Osteocyte (in vitro differentiated cells): ENCODE measurements at regions not wholly inside any gene's neighbourhood (a gene's known extent, or its start where the extent isn't known, plus 50 kb on each side); places are given as distances from the start of the nearest gene placed in this dataset.

ENCODE experiments used
- DNase-seq: peaks from one replicate; pipeline ENCODE4 v3.0.0; 2021; ENCODE audit warnings: mixed read lengths; ENCODE audit not compliant: unreplicated experiment; ENCODE audit errors: extremely low spot score
- H3K27ac Mint-ChIP-seq: one replicate; pipeline ENCODE4 v1.8.0; 2021; ENCODE audit warnings: mild to moderate bottlenecking, mixed read lengths; ENCODE audit not compliant: unreplicated experiment
- H3K27me3 Mint-ChIP-seq: one replicate; pipeline ENCODE4 v1.8.0; 2021; ENCODE audit warnings: mixed read lengths; ENCODE audit not compliant: unreplicated experiment
- H3K36me3 Mint-ChIP-seq: one replicate; pipeline ENCODE4 v1.8.0; 2021; ENCODE audit warnings: mixed read lengths; ENCODE audit not compliant: unreplicated experiment
- H3K4me1 Mint-ChIP-seq: one replicate; pipeline ENCODE4 v1.8.0; 2021; ENCODE audit warnings: mixed read lengths; ENCODE audit not compliant: unreplicated experiment
- H3K4me3 Mint-ChIP-seq: one replicate; pipeline ENCODE4 v1.8.0; 2021; ENCODE audit warnings: mild to moderate bottlenecking, moderate library complexity, mixed read lengths; ENCODE audit not compliant: unreplicated experiment
- H3K9me3 Mint-ChIP-seq: one replicate; pipeline ENCODE4 v1.8.0; 2021; ENCODE audit warnings: mixed read lengths; ENCODE audit not compliant: unreplicated experiment
- CTCF ChIP-seq: fragments of 200-600 bp; sonication (generic); IDR thresholded peaks from 2 replicates; pipeline ENCODE4 v1.5.0; 2021; ENCODE audit warnings: antibody characterized with exemption, mild to moderate bottlenecking, moderate library complexity

DNA sequence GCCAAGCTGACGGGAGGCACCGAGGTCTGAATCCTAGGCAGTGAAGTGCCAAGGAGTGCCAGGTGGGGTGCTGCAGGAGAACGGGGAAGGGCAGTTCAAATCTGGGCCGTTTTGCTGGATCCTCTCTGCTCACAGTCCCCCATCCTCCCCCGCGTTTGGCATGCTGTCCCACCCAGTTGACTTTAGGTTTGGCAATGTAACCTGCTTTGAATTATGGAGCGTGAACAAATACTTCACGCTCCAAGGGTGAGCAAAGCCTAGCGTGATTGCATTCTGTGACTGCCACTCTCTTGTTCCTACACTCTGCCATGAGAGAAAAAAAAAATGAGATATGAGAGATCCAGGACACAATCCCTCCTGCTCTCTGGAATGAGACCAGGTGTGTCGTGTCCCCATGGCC, 381.9 kb downstream of the ZNF516 start:
- no peaks in the 10 kb centered on the region for H3K27me3 Mint-ChIP-seq
- DNase-seq, result no peak
- H3K9me3 Mint-ChIP-seq, result peaks cover 27% of the 10 kb centered on the region
- no peak overlapping the region for H3K4me3 Mint-ChIP-seq
- H3K4me1 Mint-ChIP-seq, result no peaks in the 10 kb centered on the region
- H3K27ac Mint-ChIP-seq, result no peak overlapping the region
- no peaks in the 10 kb centered on the region for H3K36me3 Mint-ChIP-seq
- no peak for TF ChIP-seq CTCF

GRCh38 chr18:76102626-76103025, 392.4 kb downstream of the ZNF516 start:
- no peak for TF ChIP-seq CTCF
- peaks cover 31% of the 10 kb centered on the region for H3K9me3 Mint-ChIP-seq
- H3K27me3 Mint-ChIP-seq, result no peaks in the 10 kb centered on the region
- H3K4me3 Mint-ChIP-seq, result no peak overlapping the region
- H3K4me1 Mint-ChIP-seq, result no peaks in the 10 kb centered on the region
- no peak overlapping the region for H3K27ac Mint-ChIP-seq
- DNase-seq, result no peak
- no peaks in the 10 kb centered on the region for H3K36me3 Mint-ChIP-seq

GRCh38 chr18:76102156-76102555, 392.9 kb downstream of the ZNF516 start:
- no peak for DNase-seq
- Mint-ChIP-seq H3K4me1 (no peaks in the 10 kb centered on the region), H3K27ac (no peak overlapping the region), H3K9me3 (peaks cover 33% of the 10 kb centered on the region), H3K36me3 (no peaks in the 10 kb centered on the region), H3K4me3 (no peak overlapping the region), H3K27me3 (no peaks in the 10 kb centered on the region)
- TF ChIP-seq CTCF, result no peak

- H3K9me3 Mint-ChIP-seq, result peaks cover 37% of the 10 kb centered on the region
- no peak for TF ChIP-seq CTCF
- no peaks in the 10 kb centered on the region for H3K36me3 Mint-ChIP-seq
- no peak overlapping the region for H3K27ac Mint-ChIP-seq
- H3K27me3 Mint-ChIP-seq, result no peaks in the 10 kb centered on the region
- H3K4me1 Mint-ChIP-seq, result no peaks in the 10 kb centered on the region
- no peak for DNase-seq
- H3K4me3 Mint-ChIP-seq, result no peak overlapping the region
Observed at GRCh38 chr18:76099931-76100457, 395.0 kb downstream of the ZNF516 start.

DNA sequence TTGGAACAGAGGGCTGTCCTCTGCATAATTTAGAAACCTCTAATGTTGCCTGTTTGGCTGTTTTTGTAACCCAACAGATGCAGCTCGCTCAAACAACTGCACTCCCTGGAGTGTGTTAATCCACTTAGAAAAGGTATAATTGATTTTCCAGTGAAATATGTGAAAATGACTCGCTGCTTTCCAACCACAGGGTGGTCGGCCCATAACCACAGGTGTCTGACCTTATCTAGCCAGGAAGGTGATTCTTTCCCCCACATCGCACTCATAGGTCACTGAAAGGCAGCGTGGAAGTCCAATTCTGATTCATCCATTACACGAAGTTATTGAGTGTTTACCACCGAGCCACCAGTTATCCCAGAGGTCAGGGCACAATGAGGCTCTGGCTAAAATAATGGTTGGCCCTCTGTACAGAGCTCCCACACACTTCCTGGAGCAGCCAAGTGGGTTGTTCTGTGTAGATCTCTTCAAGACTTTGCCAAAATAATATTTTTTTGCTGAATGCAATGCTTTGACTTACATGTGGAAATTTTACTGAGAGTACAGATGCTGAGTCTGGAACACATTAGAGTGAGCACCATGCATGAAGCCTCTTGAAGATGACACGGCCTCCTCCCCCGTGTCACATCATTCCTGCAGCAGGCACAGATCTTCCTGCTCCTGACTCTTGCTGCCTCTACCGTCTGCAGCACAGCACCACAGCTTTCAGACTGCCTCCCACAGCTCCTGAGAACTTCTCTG, 396.2 kb downstream of the ZNF516 start:
- DNase-seq, result no peak
- TF ChIP-seq CTCF, result no peak
- Mint-ChIP-seq H3K4me3 (no peak overlapping the region), H3K4me1 (no peaks in the 10 kb centered on the region), H3K27ac (no peak overlapping the region), H3K27me3 (no peaks in the 10 kb centered on the region), H3K36me3 (no peaks in the 10 kb centered on the region), H3K9me3 (peaks cover 37% of the 10 kb centered on the region)
